Vagina (tissue), 2 donors: ENCODE measurements at regions not wholly inside any gene's neighbourhood (a gene's known extent, or its start where the extent isn't known, plus 50 kb on each side); places are given as distances from the start of the nearest gene placed in this dataset.
"Not testable (repeated sequence)": the region's sequence is repeated elsewhere in the genome, so short reads cannot be mapped to it uniquely, and the experiment has no call there.

ENCODE experiments used
- POLR2A ChIP-seq, 2 donors: fragments of 450-650 bp; IDR thresholded peaks; one replicate each; pipeline ENCODE4 v1.6.1; 2017; ENCODE audit warnings: antibody characterized with exemption in 2 of 2, mild to moderate bottlenecking in 2 of 2, moderate library complexity in 2 of 2
- POLR2AphosphoS5 ChIP-seq, 2 donors: sonication (generic); formaldehyde crosslinking; IDR thresholded peaks; one replicate each; pipeline ENCODE4 v1.9.0; 2017; ENCODE audit warnings: antibody characterized with exemption in 2 of 2, mild to moderate bottlenecking in 2 of 2, low read depth in 1 of 2; ENCODE audit not compliant: insufficient read depth in 1 of 2
- TF ChIP-seq, protein P1 (sequence below), 3 experiments: fragments of 450-650 bp in 2 of 3; fragments of 200-600 bp in 1 of 3; sonication (generic) in 1 of 3; IDR thresholded peaks; one replicate each; pipeline ENCODE4 v1.5.1; 2017 to 2019; ENCODE audit warnings: antibody characterized with exemption in 3 of 3, mild to moderate bottlenecking in 2 of 3, moderate library complexity in 2 of 3

DNA sequence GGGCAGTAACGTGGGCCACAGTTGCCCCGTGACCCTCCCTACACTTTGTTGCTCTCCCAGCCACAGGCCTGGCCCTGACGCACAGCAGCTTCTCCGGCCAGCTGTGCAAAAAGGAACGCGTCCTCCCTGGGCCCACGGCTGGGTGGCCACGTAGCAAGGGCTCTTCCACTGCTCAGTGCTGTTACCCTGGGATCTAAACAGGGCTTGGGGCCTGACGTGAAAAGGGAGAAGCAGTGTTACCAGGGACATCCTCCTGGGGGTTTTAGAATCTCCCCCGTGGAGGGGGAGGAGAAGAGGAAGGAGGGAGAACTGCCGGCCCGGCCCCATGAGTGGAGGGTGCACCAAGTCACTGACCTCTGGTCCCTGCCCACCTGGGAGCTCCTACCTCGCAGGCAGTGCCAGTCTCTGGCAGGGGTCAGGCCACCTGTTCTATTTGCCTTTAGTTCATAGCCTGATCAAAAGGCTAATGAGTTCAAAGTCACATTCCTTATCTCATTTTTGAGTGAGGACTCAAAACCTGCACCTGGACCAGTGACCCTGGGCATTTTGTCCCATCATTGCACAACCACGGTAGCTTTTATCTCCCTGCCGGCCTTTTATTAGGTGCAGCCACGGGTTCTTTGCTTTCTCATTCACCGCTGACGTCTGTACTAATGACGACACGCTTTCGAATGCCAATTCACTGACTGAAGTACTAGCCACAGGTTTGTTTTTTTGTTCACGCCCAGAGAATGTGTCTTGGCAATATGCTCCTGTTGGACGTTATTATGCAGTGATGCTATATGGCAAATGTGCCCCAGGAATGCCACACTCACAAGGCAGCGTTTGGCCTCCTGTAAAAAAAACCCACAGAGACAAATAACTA is 4424.6 kb upstream of the TPTE start:
- TF ChIP-seq, protein P1, sequence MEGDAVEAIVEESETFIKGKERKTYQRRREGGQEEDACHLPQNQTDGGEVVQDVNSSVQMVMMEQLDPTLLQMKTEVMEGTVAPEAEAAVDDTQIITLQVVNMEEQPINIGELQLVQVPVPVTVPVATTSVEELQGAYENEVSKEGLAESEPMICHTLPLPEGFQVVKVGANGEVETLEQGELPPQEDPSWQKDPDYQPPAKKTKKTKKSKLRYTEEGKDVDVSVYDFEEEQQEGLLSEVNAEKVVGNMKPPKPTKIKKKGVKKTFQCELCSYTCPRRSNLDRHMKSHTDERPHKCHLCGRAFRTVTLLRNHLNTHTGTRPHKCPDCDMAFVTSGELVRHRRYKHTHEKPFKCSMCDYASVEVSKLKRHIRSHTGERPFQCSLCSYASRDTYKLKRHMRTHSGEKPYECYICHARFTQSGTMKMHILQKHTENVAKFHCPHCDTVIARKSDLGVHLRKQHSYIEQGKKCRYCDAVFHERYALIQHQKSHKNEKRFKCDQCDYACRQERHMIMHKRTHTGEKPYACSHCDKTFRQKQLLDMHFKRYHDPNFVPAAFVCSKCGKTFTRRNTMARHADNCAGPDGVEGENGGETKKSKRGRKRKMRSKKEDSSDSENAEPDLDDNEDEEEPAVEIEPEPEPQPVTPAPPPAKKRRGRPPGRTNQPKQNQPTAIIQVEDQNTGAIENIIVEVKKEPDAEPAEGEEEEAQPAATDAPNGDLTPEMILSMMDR (IDR thresholded peaks at IDR 0.05): not testable (repeated sequence)
- TF ChIP-seq POLR2A (IDR thresholded peaks at IDR 0.05); POLR2AphosphoS5 (IDR thresholded peaks at IDR 0.05; ENCODE audit: insufficient read depth in 1 of 2, low read depth in 1 of 2): not testable (repeated sequence)
